ENCODE measurements at regions not wholly inside any gene's neighbourhood (a gene's known extent, or its start where the extent isn't known, plus 50 kb on each side); places are given as distances from the start of the nearest gene placed in this dataset.

GRCh38 chr5:82820188-82820587, 257.0 kb downstream of the TMEM167A start:
- Histone ChIP-seq H3K27ac (ENCODE audit: low read length) (peak overlapping the region; percentile 98), H3K4me3 (ENCODE audit: low read length) (peak overlapping the region; percentile 9; the same call in 1 of the 2 replicates), H2AFZ (ENCODE audit: low read depth, low read length) (no peak overlapping the region), H3K9ac (ENCODE audit: low read length) (no peak overlapping the region; the same call in 1 of the 2 replicates), H3K27me3 (ENCODE audit: low read depth, low read length) (no peaks in the 10 kb centered on the region), H3K4me1 (ENCODE audit: low read length) (peaks cover 69% of the 10 kb centered on the region), H4K20me1 (ENCODE audit: insufficient read depth, low read length) (no peaks in the 10 kb centered on the region), H3K9me3 (ENCODE audit: insufficient read depth, low read length) (peaks cover 7% of the 10 kb centered on the region), H3K4me2 (ENCODE audit: low read length) (no peak overlapping the region), H3K79me2 (ENCODE audit: low read length) (no peaks in the 10 kb centered on the region), H3K36me3 (replicated peaks; ENCODE audit: low read depth, low read length) (peaks cover 52% of the 10 kb centered on the region)
- no peak for TF ChIP-seq EZH2phosphoT487 (IDR thresholded peaks at IDR 0.05; ENCODE audit: low read depth)
- no peak for TF ChIP-seq CTCF (IDR thresholded peaks at IDR 0.05; ENCODE audit: low read depth, low read length)

- TF ChIP-seq EZH2phosphoT487 (IDR thresholded peaks at IDR 0.05; ENCODE audit: low read depth) = no peak
- TF ChIP-seq CTCF (IDR thresholded peaks at IDR 0.05; ENCODE audit: low read depth, low read length) = no peak
- Histone ChIP-seq H3K4me1 (ENCODE audit: low read length) (peaks cover 73% of the 10 kb centered on the region), H3K79me2 (ENCODE audit: low read length) (no peaks in the 10 kb centered on the region), H3K9me3 (ENCODE audit: insufficient read depth, low read length) (peaks cover 7% of the 10 kb centered on the region), H3K9ac (ENCODE audit: low read length) (peak overlapping the region; percentile 58; the same call in 1 of the 2 replicates), H2AFZ (ENCODE audit: low read depth, low read length) (no peak overlapping the region), H3K27me3 (ENCODE audit: low read depth, low read length) (no peaks in the 10 kb centered on the region), H3K4me3 (ENCODE audit: low read length) (peak overlapping the region; percentile 18; the same call in 1 of the 2 replicates), H4K20me1 (ENCODE audit: insufficient read depth, low read length) (no peaks in the 10 kb centered on the region), H3K36me3 (replicated peaks; ENCODE audit: low read depth, low read length) (peaks cover 55% of the 10 kb centered on the region), H3K27ac (ENCODE audit: low read length) (peak overlapping the region; percentile 98), H3K4me2 (ENCODE audit: low read length) (peak overlapping the region; percentile 57)
Measured at GRCh38 chr5:82817897-82818676, 259.1 kb downstream of the TMEM167A start.

- H3K36me3 ChIP-seq (replicated peaks; ENCODE audit: low read depth, low read length) = peaks cover 50% of the 10 kb centered on the region
- no peak overlapping the region for H3K4me3 ChIP-seq (ENCODE audit: low read length)
- TF ChIP-seq CTCF (IDR thresholded peaks at IDR 0.05; ENCODE audit: low read depth, low read length) (no peak), EZH2phosphoT487 (IDR thresholded peaks at IDR 0.05; ENCODE audit: low read depth) (no peak)
- H3K4me1 ChIP-seq (ENCODE audit: low read length) = peaks cover 76% of the 10 kb centered on the region
- no peaks in the 10 kb centered on the region for H3K27me3 ChIP-seq (ENCODE audit: low read depth, low read length)
- peak overlapping the region; percentile 36; the same call in 1 of the 2 replicates for H3K9ac ChIP-seq (ENCODE audit: low read length)
- no peaks in the 10 kb centered on the region for H4K20me1 ChIP-seq (ENCODE audit: insufficient read depth, low read length)
- peaks cover 7% of the 10 kb centered on the region for H3K9me3 ChIP-seq (ENCODE audit: insufficient read depth, low read length)
- H3K27ac ChIP-seq (ENCODE audit: low read length) = peak overlapping the region; percentile 98
- no peak overlapping the region for H2AFZ ChIP-seq (ENCODE audit: low read depth, low read length)
- H3K79me2 ChIP-seq (ENCODE audit: low read length) = no peaks in the 10 kb centered on the region
- no peak overlapping the region for H3K4me2 ChIP-seq (ENCODE audit: low read length)
Measured at GRCh38 chr5:82816926-82817325, 260.3 kb downstream of the TMEM167A start.

- H3K27me3 ChIP-seq (ENCODE audit: low read depth, low read length) = no peaks in the 10 kb centered on the region
- TF ChIP-seq CTCF (IDR thresholded peaks at IDR 0.05; ENCODE audit: low read depth, low read length) = no peak
- no peak for TF ChIP-seq EZH2phosphoT487 (IDR thresholded peaks at IDR 0.05; ENCODE audit: low read depth)
- H3K4me2 ChIP-seq (ENCODE audit: low read length) = no peak overlapping the region
- H3K9ac ChIP-seq (ENCODE audit: low read length) = no peak overlapping the region
- H3K4me3 ChIP-seq (ENCODE audit: low read length) = no peak overlapping the region
- no peak overlapping the region for H2AFZ ChIP-seq (ENCODE audit: low read depth, low read length)
- peak overlapping the region; percentile 21; the same call in 1 of the 2 replicates for H3K27ac ChIP-seq (ENCODE audit: low read length)
- H3K9me3 ChIP-seq (ENCODE audit: insufficient read depth, low read length) = peaks cover 7% of the 10 kb centered on the region
- no peaks in the 10 kb centered on the region for H3K79me2 ChIP-seq (ENCODE audit: low read length)
- H4K20me1 ChIP-seq (ENCODE audit: insufficient read depth, low read length) = no peaks in the 10 kb centered on the region
- H3K36me3 ChIP-seq (replicated peaks; ENCODE audit: low read depth, low read length) = peaks cover 43% of the 10 kb centered on the region
- peaks cover 66% of the 10 kb centered on the region for H3K4me1 ChIP-seq (ENCODE audit: low read length)
Measured at GRCh38 chr5:82815871-82816270, 261.3 kb downstream of the TMEM167A start.
